CD4-positive, CD25-positive, alpha-beta regulatory T cell (primary cell): ENCODE measurements at regions not wholly inside any gene's neighbourhood (a gene's known extent, or its start where the extent isn't known, plus 50 kb on each side); places are given as distances from the start of the nearest gene placed in this dataset.
"Not testable (repeated sequence)": the region's sequence is repeated elsewhere in the genome, so short reads cannot be mapped to it uniquely, and the experiment has no call there.

Experiments used
- ATAC-seq, 2 donors: fragments of 150-1000 bp; cut with Tn5 transposase; one replicate each; pipeline ENCODE4 v1.10.0; 2021; ENCODE audit warnings: low read depth in 2 of 2, moderate number of reproducible peaks in 2 of 2, moderate library complexity in 1 of 2
- DNase-seq, 3 donors: peaks; one replicate each; pipeline versions ENCODE4 v3.0.0 to v3.0.0-alpha.2; 2012 to 2022; ENCODE audit warnings: mixed read lengths in 1 of 3
- H3K27ac ChIP-seq: one replicate; pipeline ENCODE4 v1.7.0; 2013; ENCODE audit warnings: mild to moderate bottlenecking, low read length; ENCODE audit not compliant: insufficient read depth, poor library complexity, severe bottlenecking
- H3K27me3 ChIP-seq: one replicate; pipeline ENCODE4 v1.7.0; 2013; ENCODE audit warnings: low read length; ENCODE audit not compliant: control insufficient read depth, insufficient read depth
- H3K36me3 ChIP-seq: one replicate; pipeline ENCODE4 v1.7.0; 2013; ENCODE audit warnings: mild to moderate bottlenecking, low read length, moderate library complexity; ENCODE audit not compliant: control insufficient read depth, insufficient read depth
- H3K4me1 ChIP-seq: 2 replicates; pipeline ENCODE4 v1.7.0; 2013; ENCODE audit warnings: mild to moderate bottlenecking, low read length; ENCODE audit not compliant: insufficient read depth, control insufficient read depth, poor library complexity, severe bottlenecking
- H3K4me3 ChIP-seq: one replicate; pipeline ENCODE4 v1.7.0; 2013; ENCODE audit warnings: low read depth, mild to moderate bottlenecking, low read length, moderate library complexity
- H3K9me3 ChIP-seq, 2 experiments: 1 replicate in 1 of 2; 2 replicates in 1 of 2; pipeline ENCODE4 v1.7.0; 2013; ENCODE audit warnings: low read length in 2 of 2, mild to moderate bottlenecking in 1 of 2, moderate library complexity in 1 of 2; ENCODE audit not compliant: control insufficient read depth in 2 of 2
- H3K27ac Mint-ChIP-seq, 3 donors: one replicate each; pipeline ENCODE4 v1.8.0; 2020 to 2022; ENCODE audit warnings: mild to moderate bottlenecking in 3 of 3, mixed read lengths in 3 of 3, moderate library complexity in 2 of 3
- H3K27me3 Mint-ChIP-seq: one replicate; pipeline ENCODE4 v1.8.0; 2022; ENCODE audit warnings: mild to moderate bottlenecking, mixed read lengths
- H3K36me3 Mint-ChIP-seq: one replicate; pipeline ENCODE4 v1.8.0; 2020; ENCODE audit warnings: mixed read lengths
- H3K4me1 Mint-ChIP-seq, 4 donors: one replicate each; pipeline ENCODE4 v1.8.0; 2020 to 2022; ENCODE audit warnings: mixed read lengths in 4 of 4, mild to moderate bottlenecking in 1 of 4
- H3K4me3 Mint-ChIP-seq, 4 donors: one replicate each; pipeline ENCODE4 v1.8.0; 2020 to 2022; ENCODE audit warnings: mild to moderate bottlenecking in 4 of 4, mixed read lengths in 4 of 4, moderate library complexity in 3 of 4
- H3K9me3 Mint-ChIP-seq, 7 donors: one replicate each; pipeline ENCODE4 v1.8.0; 2020 to 2022; ENCODE audit warnings: mixed read lengths in 7 of 7, mild to moderate bottlenecking in 3 of 7, moderate library complexity in 2 of 7

DNA sequence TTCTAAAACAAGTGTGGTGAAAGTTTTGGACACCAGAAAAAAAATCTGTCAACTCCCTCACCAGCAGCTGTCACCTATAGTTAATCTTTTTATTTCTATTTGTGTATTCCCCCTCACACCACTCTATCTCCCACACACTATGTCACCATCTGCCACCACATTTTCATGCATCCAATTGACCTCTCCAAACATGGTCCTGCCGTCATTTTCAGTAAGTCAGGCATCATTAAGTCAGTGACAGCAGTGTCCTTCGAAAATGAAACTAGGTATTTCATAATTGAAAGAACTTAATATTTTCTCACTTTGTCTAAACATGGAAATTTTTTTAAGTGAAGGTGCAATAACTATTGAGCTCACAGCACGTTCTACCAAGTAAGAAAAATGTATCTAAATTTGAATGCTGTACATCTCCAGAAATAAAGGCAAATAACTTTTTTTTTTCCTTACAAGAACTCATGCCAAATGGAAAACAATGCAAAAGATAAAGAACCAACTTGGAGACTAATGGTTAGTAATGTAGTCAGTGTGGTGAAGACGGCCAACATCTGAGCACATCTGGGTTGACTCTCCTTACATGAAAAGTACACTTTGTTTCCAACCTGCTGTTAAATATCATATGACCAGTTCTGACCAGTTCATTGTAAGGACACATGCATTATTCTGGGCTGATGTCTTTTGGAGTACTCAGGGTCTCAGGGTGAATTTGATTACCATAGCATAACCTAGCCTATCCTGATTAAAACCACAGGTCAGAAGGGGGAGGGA lies 623.3 kb upstream of the MANEA start:
- H3K27me3 Mint-ChIP-seq, result no peaks in the 10 kb centered on the region
- no peaks in the 10 kb centered on the region for H3K27me3 ChIP-seq
- no peak for ATAC-seq
- no peaks in the 10 kb centered on the region for H3K36me3 Mint-ChIP-seq
- peaks cover 0 to 8% (median 0%) of the 10 kb centered on the region in 7 donors for H3K9me3 Mint-ChIP-seq
- no peak overlapping the region for H3K4me3 Mint-ChIP-seq
- DNase-seq, result no peak
- no peaks in the 10 kb centered on the region for H3K4me1 Mint-ChIP-seq
- no peak overlapping the region for H3K4me3 ChIP-seq
- H3K9me3 ChIP-seq, result no peaks in the 10 kb centered on the region
- H3K4me1 ChIP-seq, result no peaks in the 10 kb centered on the region
- H3K27ac Mint-ChIP-seq, result no peak overlapping the region
- no peak overlapping the region for H3K27ac ChIP-seq
- no peaks in the 10 kb centered on the region for H3K36me3 ChIP-seq

DNA sequence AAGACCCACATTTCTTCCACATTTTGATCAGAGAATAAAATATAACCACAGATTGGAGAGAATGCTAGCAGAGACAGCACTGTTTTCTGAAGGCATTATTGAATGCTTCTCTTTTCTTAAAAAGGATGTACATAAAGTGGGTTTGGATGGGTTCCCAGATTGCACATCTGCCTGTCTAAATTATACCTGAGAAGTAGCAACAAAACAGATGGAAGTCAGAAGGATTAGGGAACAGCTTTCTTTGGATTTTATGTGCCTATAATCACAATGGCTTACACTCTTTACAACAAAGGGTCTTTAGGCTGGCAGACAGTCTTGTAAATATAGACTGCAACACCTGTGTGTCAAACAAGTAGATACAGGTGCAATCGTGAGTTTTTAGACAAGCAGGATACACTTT lies 622.2 kb upstream of the MANEA start:
- no peak overlapping the region for H3K27ac ChIP-seq
- H3K36me3 ChIP-seq, result no peaks in the 10 kb centered on the region
- H3K4me3 ChIP-seq, result no peak overlapping the region
- no peak for ATAC-seq
- H3K9me3 Mint-ChIP-seq, result peaks cover 0 to 8% (median 0%) of the 10 kb centered on the region in 7 donors
- H3K4me1 Mint-ChIP-seq, result no peaks in the 10 kb centered on the region
- no peak overlapping the region for H3K27ac Mint-ChIP-seq
- H3K9me3 ChIP-seq, result no peaks in the 10 kb centered on the region
- H3K27me3 ChIP-seq, result no peaks in the 10 kb centered on the region
- no peaks in the 10 kb centered on the region for H3K36me3 Mint-ChIP-seq
- DNase-seq, result no peak
- no peaks in the 10 kb centered on the region for H3K27me3 Mint-ChIP-seq
- no peaks in the 10 kb centered on the region for H3K4me1 ChIP-seq
- no peak overlapping the region for H3K4me3 Mint-ChIP-seq

DNA sequence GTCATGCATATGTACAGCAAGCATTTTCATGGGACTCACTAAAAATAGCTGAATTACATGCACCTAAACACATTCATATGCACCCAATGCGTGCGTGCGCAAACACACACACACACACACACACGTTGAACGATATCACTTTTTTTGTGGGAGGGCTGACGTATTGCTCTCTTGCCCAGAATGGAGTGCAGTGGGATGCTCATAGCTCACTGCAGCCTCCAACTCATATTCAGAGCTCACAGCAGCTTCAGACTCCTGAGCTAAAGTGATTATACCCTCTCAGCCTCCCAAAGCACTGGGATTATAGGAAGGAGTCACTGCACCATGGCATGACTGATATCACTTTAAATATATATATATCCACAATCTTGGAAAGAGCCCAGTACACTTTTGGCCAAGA lies 620.4 kb upstream of the MANEA start:
- DNase-seq, result no peak
- H3K4me3 ChIP-seq, result no peak overlapping the region
- ATAC-seq, result no peak
- H3K36me3 Mint-ChIP-seq, result no peaks in the 10 kb centered on the region
- no peaks in the 10 kb centered on the region for H3K4me1 Mint-ChIP-seq
- H3K36me3 ChIP-seq, result no peaks in the 10 kb centered on the region
- H3K9me3 ChIP-seq, result no peaks in the 10 kb centered on the region
- no peak overlapping the region for H3K4me3 Mint-ChIP-seq
- no peak overlapping the region for H3K27ac Mint-ChIP-seq
- no peaks in the 10 kb centered on the region for H3K27me3 ChIP-seq
- H3K4me1 ChIP-seq, result no peaks in the 10 kb centered on the region
- no peak overlapping the region for H3K27ac ChIP-seq
- H3K9me3 Mint-ChIP-seq, result peaks cover 0 to 8% (median 0%) of the 10 kb centered on the region in 7 donors
- no peaks in the 10 kb centered on the region for H3K27me3 Mint-ChIP-seq

DNA sequence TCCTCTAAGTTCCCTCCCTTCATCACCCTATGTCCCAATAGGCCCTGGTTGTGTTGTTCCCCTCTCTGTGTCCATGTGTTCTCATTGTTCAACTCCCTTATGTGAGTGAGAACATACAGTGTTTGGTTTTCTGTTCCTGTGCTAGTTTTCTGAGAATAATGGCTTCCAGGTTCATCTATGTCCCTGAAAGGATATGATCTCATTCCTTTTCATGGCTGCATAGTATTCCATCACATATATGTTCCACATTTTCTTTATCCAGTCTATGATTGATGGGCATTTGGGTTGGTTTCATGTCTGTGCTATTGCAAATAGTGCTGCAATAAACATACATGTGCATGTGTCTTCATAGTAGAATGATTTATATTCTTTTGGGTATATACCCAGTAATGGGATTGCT lies 612.6 kb upstream of the MANEA start:
- H3K9me3 Mint-ChIP-seq, result peaks cover 0 to 21% (median 5%) of the 10 kb centered on the region in 7 donors
- not testable (repeated sequence) for H3K27ac ChIP-seq, H3K4me1 Mint-ChIP-seq, H3K9me3 ChIP-seq, H3K27ac Mint-ChIP-seq, H3K27me3 ChIP-seq, H3K4me1 ChIP-seq, H3K36me3 Mint-ChIP-seq, ATAC-seq, H3K36me3 ChIP-seq, H3K4me3 Mint-ChIP-seq, DNase-seq, H3K27me3 Mint-ChIP-seq, H3K4me3 ChIP-seq

DNA sequence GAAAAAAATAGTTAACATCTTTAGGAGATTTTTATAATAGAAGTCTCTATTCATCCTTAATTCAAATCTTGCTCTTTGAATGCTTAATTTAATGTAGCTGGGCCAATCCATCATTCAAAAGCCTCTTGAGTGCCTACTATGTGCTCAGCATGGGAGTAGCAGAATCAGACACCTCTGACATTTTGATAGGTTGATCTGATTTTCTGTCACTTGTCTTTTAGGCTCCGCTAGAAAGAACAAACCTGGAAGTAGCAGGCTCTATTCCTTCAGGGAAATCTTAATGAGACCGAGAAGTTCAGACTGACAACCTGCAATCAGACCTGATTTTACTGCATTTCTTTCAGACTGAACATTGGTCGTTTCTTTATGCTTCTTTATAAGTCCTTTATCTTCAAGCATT lies 588.6 kb upstream of the MANEA start:
- Histone ChIP-seq H3K9me3 (no peaks in the 10 kb centered on the region), H3K36me3 (no peaks in the 10 kb centered on the region), H3K27me3 (no peaks in the 10 kb centered on the region), H3K27ac (no peak overlapping the region), H3K4me1 (no peaks in the 10 kb centered on the region), H3K4me3 (no peak overlapping the region)
- Mint-ChIP-seq H3K4me1 (no peaks in the 10 kb centered on the region), H3K36me3 (no peaks in the 10 kb centered on the region), H3K27ac (no peak overlapping the region), H3K9me3 (peaks cover 0 to 13% (median 2%) of the 10 kb centered on the region in 7 donors), H3K27me3 (no peaks in the 10 kb centered on the region), H3K4me3 (no peak overlapping the region)
- DNase-seq, result no peak
- no peak for ATAC-seq

DNA sequence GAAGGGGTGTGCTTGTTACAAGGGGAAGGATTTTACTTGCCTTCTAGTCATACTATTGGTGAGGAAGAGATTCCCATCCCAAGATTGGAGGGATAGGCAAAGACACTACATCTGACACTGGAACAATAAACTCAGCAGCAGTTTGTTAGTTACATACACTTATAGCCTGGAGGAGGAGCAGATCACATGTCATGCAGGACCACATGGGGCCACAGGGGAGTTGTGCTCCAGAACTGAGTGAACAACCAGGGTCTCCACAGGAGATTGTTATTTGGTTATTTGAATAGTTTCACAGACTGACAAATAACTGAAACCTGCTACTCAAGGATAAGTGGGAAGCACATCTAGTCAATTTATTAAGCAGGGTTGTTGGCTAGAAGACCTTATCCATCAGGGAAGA lies 559.4 kb upstream of the MANEA start:
- DNase-seq (no peak), ATAC-seq (peak in 1 of 2 donors; percentile 16)
- Histone ChIP-seq H3K4me3 (no peak overlapping the region), H3K27ac (no peak overlapping the region), H3K27me3 (no peaks in the 10 kb centered on the region), H3K4me1 (no peaks in the 10 kb centered on the region), H3K36me3 (no peaks in the 10 kb centered on the region), H3K9me3 (no peaks in the 10 kb centered on the region)
- no peaks in the 10 kb centered on the region for H3K27me3 Mint-ChIP-seq
- no peaks in the 10 kb centered on the region for H3K36me3 Mint-ChIP-seq
- peaks cover 0 to 5% (median 0%) of the 10 kb centered on the region in 7 donors for H3K9me3 Mint-ChIP-seq
- no peak overlapping the region for H3K27ac Mint-ChIP-seq
- no peaks in the 10 kb centered on the region for H3K4me1 Mint-ChIP-seq
- no peak overlapping the region for H3K4me3 Mint-ChIP-seq
